Fibroblast of lung (primary cell): ENCODE measurements at regions not wholly inside any gene's neighbourhood (a gene's known extent, or its start where the extent isn't known, plus 50 kb on each side); places are given as distances from the start of the nearest gene placed in this dataset.

Source experiments
- DNase-seq, 2 donors: peaks; one replicate each; pipeline versions ENCODE4 v3.0.0 to v3.0.0-alpha.2; 2010; ENCODE audit warnings: low read depth in 2 of 2
- H2AFZ ChIP-seq: 2 replicates; pipeline ENCODE4 v1.5.1; 2012; ENCODE audit warnings: low read length, control low read depth, inconsistent platforms
- H3K27ac ChIP-seq: 2 replicates; pipeline ENCODE4 v1.5.1; 2011; ENCODE audit warnings: low read length, control low read depth; ENCODE audit not compliant: insufficient read depth
- H3K27me3 ChIP-seq: 2 replicates; pipeline ENCODE4 v1.5.1; 2011; ENCODE audit warnings: mild to moderate bottlenecking, low read length; ENCODE audit not compliant: control insufficient read depth, insufficient read depth
- H3K36me3 ChIP-seq: 2 replicates; pipeline ENCODE4 v1.5.1; 2011; ENCODE audit warnings: low read length; ENCODE audit not compliant: control insufficient read depth, insufficient read depth
- H3K4me1 ChIP-seq: 2 replicates; pipeline ENCODE4 v1.5.1; 2011; ENCODE audit warnings: low read length; ENCODE audit not compliant: control insufficient read depth, insufficient read depth; ENCODE audit errors: extremely low read depth
- H3K4me2 ChIP-seq: 2 replicates; pipeline ENCODE4 v1.5.1; 2011; ENCODE audit warnings: low read length, control low read depth; ENCODE audit not compliant: insufficient read depth; ENCODE audit errors: extremely low read depth
- H3K4me3 ChIP-seq, 4 experiments: fragments of 200-600 bp in 1 of 4; sonication (generic) in 1 of 4; replicated peaks in 1 of 4; 2 replicates each; pipeline ENCODE4 v1.5.1; 2011 to 2016; ENCODE audit warnings: low read length in 4 of 4, low read depth in 3 of 4, mild to moderate bottlenecking in 3 of 4, control low read depth in 2 of 4, inconsistent platforms in 1 of 4, mixed read lengths in 1 of 4; ENCODE audit not compliant: insufficient read depth in 1 of 4; ENCODE audit errors: control extremely low read depth in 1 of 4
- H3K79me2 ChIP-seq: 2 replicates; pipeline ENCODE4 v1.5.1; 2012; ENCODE audit warnings: mild to moderate bottlenecking, low read length, inconsistent platforms; ENCODE audit not compliant: control insufficient read depth, insufficient read depth
- H3K9ac ChIP-seq: 2 replicates; pipeline ENCODE4 v1.5.1; 2011; ENCODE audit warnings: mild to moderate bottlenecking, low read length, control low read depth; ENCODE audit not compliant: insufficient read depth
- H3K9me3 ChIP-seq: 2 replicates; pipeline ENCODE4 v1.5.1; 2012; ENCODE audit warnings: low read depth, low read length; ENCODE audit not compliant: control insufficient read depth, insufficient read depth
- H4K20me1 ChIP-seq: 2 replicates; pipeline ENCODE4 v1.5.1; 2011; ENCODE audit warnings: low read length; ENCODE audit not compliant: control insufficient read depth, insufficient read depth; ENCODE audit errors: extremely low read depth
- EZH2 ChIP-seq: IDR thresholded peaks from 2 replicates; pipeline ENCODE4 v1.5.1; 2012; ENCODE audit warnings: low read length, control low read depth, mild to moderate bottlenecking; ENCODE audit errors: missing control alignments
- TF ChIP-seq, protein P1 (sequence below), 2 donors: IDR thresholded peaks in 1 of 2; conservative IDR thresholded peaks in 1 of 2; 1 replicate in 1 of 2; 2 replicates in 1 of 2; pipeline ENCODE4 v1.5.1; 2011 to 2012; ENCODE audit warnings: low read length in 2 of 2, control low read depth in 1 of 2, inconsistent platforms in 1 of 2, low read depth in 1 of 2, mild to moderate bottlenecking in 1 of 2

DNA sequence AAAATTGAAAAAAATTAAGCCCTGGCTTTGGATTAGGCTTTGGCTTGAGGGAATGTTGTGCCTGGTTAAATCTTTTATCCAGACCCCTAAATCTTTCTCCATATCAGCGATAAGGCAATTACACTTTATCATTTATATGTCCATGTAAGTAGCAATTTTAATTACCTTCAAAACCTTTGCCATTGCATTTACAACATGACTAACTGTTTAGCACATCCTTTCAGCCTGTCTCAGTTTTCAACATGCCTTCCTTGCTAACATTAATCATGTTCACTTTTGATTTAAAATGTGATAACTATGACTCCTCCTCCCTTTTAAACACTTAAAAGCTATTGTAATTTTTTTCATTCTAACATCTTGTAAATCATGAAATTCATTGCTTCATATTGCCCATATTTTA, 583.7 kb downstream of the SLITRK1 start:
- no peaks in the 10 kb centered on the region for H4K20me1 ChIP-seq
- H3K4me1 ChIP-seq = no peaks in the 10 kb centered on the region
- H3K4me2 ChIP-seq = no peak overlapping the region
- H2AFZ ChIP-seq = no peak overlapping the region
- H3K27ac ChIP-seq = no peak overlapping the region
- H3K4me3 ChIP-seq = no peak overlapping the region
- H3K27me3 ChIP-seq = no peaks in the 10 kb centered on the region
- no peaks in the 10 kb centered on the region for H3K9me3 ChIP-seq
- no peak for DNase-seq
- H3K79me2 ChIP-seq = no peaks in the 10 kb centered on the region
- no peaks in the 10 kb centered on the region for H3K36me3 ChIP-seq
- TF ChIP-seq EZH2 = no peak
- TF ChIP-seq, protein P1, sequence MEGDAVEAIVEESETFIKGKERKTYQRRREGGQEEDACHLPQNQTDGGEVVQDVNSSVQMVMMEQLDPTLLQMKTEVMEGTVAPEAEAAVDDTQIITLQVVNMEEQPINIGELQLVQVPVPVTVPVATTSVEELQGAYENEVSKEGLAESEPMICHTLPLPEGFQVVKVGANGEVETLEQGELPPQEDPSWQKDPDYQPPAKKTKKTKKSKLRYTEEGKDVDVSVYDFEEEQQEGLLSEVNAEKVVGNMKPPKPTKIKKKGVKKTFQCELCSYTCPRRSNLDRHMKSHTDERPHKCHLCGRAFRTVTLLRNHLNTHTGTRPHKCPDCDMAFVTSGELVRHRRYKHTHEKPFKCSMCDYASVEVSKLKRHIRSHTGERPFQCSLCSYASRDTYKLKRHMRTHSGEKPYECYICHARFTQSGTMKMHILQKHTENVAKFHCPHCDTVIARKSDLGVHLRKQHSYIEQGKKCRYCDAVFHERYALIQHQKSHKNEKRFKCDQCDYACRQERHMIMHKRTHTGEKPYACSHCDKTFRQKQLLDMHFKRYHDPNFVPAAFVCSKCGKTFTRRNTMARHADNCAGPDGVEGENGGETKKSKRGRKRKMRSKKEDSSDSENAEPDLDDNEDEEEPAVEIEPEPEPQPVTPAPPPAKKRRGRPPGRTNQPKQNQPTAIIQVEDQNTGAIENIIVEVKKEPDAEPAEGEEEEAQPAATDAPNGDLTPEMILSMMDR (conservative IDR thresholded peaks at IDR 0.05 in 1 of 2, IDR thresholded peaks at IDR 0.05 in 1 of 2; ENCODE audit: low read depth in 1 of 2, low read length in 2 of 2) = no peak
- H3K9ac ChIP-seq = no peak overlapping the region

DNA sequence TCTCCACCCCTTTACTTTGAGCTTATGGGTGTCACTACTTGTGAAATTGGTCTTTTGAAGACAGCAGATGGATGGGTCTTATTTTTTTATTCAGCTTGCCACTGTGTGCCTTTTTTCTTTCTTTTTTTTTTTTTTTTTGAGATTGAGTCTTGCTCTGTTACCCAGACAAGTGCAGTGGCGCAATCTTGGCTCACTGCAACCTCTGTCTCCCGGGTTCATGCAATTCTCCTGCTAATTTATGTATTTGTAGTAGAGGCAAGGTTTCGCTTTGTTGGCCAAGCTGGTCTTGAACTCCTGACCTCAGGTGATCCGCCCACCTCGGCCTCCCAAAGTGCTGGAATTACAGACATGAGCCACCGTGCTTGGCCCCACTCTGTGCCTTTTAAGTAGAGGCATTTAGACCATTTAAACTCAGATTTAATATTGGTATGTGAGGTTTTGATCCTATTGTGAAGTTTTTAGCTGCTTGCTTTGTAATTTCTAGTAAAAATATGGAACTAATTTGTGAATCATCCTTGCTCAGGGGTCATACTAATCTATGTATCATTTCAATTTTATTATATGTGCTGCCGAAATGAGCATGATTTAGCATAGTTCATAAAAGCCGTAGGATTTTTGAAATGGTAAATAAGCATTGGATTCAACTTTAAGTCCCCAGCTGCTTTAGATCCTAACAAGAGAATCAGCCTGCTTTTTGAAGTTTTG, 584.5 kb downstream of the SLITRK1 start:
- H3K27me3 ChIP-seq = no peaks in the 10 kb centered on the region
- no peaks in the 10 kb centered on the region for H3K9me3 ChIP-seq
- TF ChIP-seq EZH2 = no peak
- TF ChIP-seq, protein P1 (conservative IDR thresholded peaks at IDR 0.05 in 1 of 2, IDR thresholded peaks at IDR 0.05 in 1 of 2; ENCODE audit: low read depth in 1 of 2, low read length in 2 of 2) = no peak
- no peak overlapping the region for H3K4me2 ChIP-seq
- H3K4me1 ChIP-seq = no peaks in the 10 kb centered on the region
- H3K79me2 ChIP-seq = no peaks in the 10 kb centered on the region
- no peaks in the 10 kb centered on the region for H3K36me3 ChIP-seq
- DNase-seq = peak; percentile 3 to 11
- H3K9ac ChIP-seq = no peak overlapping the region
- no peaks in the 10 kb centered on the region for H4K20me1 ChIP-seq
- no peak overlapping the region for H2AFZ ChIP-seq
- no peak overlapping the region for H3K4me3 ChIP-seq
- H3K27ac ChIP-seq = no peak overlapping the region

DNA sequence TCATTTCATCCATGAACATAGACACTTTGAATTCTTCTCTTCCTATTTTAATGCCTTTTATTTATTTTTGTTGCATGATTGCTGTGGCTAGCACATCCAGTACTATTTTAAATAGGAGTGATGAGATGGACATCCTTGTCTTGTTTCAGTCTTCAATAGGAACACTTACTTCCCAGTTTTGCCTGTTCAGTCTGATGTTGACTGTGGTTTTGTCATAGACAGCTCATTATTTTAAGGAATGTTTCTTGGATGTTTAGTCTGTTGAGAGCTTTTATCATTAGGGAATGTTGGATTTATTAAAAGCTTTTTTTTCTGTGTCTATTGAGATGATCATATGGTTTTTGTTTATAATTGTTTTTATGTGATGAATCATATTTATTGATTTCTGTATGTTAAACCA, 586.6 kb downstream of the SLITRK1 start:
- Histone ChIP-seq H3K27me3 (no peaks in the 10 kb centered on the region), H2AFZ (no peak overlapping the region), H3K36me3 (no peaks in the 10 kb centered on the region), H3K9me3 (no peaks in the 10 kb centered on the region), H3K27ac (no peak overlapping the region), H3K4me1 (no peaks in the 10 kb centered on the region), H3K79me2 (no peaks in the 10 kb centered on the region), H3K4me2 (no peak overlapping the region), H3K9ac (no peak overlapping the region), H4K20me1 (no peaks in the 10 kb centered on the region), H3K4me3 (no peak overlapping the region)
- TF ChIP-seq, protein P1 (conservative IDR thresholded peaks at IDR 0.05 in 1 of 2, IDR thresholded peaks at IDR 0.05 in 1 of 2; ENCODE audit: low read depth in 1 of 2, low read length in 2 of 2) = no peak
- TF ChIP-seq EZH2 = no peak
- peak; percentile 3 to 22 for DNase-seq
